ENCODE measurements at regions not wholly inside any gene's neighbourhood (a gene's known extent, or its start where the extent isn't known, plus 50 kb on each side); places are given as distances from the start of the nearest gene placed in this dataset.

DNA sequence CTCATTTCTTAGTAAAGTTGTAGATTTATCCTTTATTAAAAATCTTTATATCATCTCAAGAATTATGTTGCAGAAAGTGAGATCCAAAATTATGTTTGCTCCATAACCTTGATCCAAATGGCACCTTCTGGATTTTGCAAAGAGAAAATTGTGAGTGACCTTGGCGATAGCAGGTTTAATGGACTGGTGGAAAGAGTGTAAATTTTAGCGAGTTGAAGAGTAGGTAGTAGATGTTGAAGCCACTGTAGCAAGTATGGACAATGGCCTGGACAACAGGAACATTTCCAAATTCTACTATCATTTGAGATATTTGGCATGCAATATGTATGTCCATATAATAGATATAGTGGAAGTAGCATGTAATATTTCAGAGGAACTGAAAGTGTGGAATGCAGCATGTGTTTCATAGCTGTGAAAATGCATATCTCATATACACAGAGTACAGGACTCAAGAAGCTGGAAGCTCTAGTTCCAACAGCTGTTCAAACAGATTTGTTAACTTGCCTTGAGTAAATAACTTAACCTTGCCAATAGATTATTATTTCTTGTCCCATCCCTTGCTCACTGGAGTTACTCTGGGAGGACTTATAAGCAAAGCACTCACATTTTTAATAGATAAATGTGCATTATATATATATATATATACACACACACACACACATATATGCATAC is 152.5 kb upstream of the TLL1 start:
- Histone ChIP-seq H2AFZ (ENCODE audit: low read length) (no peak overlapping the region), H3K9me3 (ENCODE audit: low read length) (no peaks in the 10 kb centered on the region), H3K79me2 (ENCODE audit: insufficient read depth, low read length) (no peaks in the 10 kb centered on the region), H3K27me3 (ENCODE audit: control insufficient read depth in 1 of 2, insufficient read depth in 2 of 2, low read length in 2 of 2) (no peaks in the 10 kb centered on the region), H3K4me2 (ENCODE audit: low read depth, low read length) (no peak overlapping the region), H3K36me3 (replicated peaks in 1 of 2; ENCODE audit: control insufficient read depth in 1 of 2, insufficient read depth in 2 of 2, low read length in 2 of 2) (no peaks in the 10 kb centered on the region), H3K4me3 (replicated peaks in 1 of 3; ENCODE audit: insufficient read depth in 1 of 3, low read depth in 2 of 3, low read length in 3 of 3) (no peak overlapping the region), H3K4me1 (ENCODE audit: insufficient read depth, low read length) (no peaks in the 10 kb centered on the region), H3K9ac (ENCODE audit: insufficient read depth, low read depth, low read length) (no peak overlapping the region), H4K20me1 (ENCODE audit: insufficient read depth, low read length) (no peaks in the 10 kb centered on the region), H3K27ac (ENCODE audit: extremely low read length, insufficient read depth, low read length) (no peak overlapping the region)
- TF ChIP-seq ZNF33B (CRISPR knock-in tag; IDR thresholded peaks at IDR 0.05) = no peak
- in situ Hi-C loops (cut with HindIII; ENCODE audit: extremely low pct_ligation_motif_present, low pct_unique_long_range_greater_than_20kb) = no loop called here
- no TSS peak for BruUV-seq (replicated peaks)
- FAIRE-seq (no peak), ATAC-seq (no peak), DNase-seq (ENCODE audit: low spot score) (no peak)
- intact Hi-C loops (cut with micrococcal nuclease; ENCODE audit: unreplicated experiment) = no loop called here
- CTCF ChIA-PET (ENCODE audit: low intra/inter-chr PET ratio, low total read pairs) = no interaction called here
- 0% methylated on average over 2 of the region's 2 CpGs for WGBS (ENCODE audit: low lambda C conversion rate)
- POLR2A ChIA-PET = no interaction called here

GRCh38 chr4:165721815-165722214 is 151.2 kb upstream of the TLL1 start:
- no peak for ATAC-seq
- Histone ChIP-seq H2AFZ (ENCODE audit: low read length) (no peak overlapping the region), H3K27ac (ENCODE audit: extremely low read length, insufficient read depth, low read length) (no peak overlapping the region)

More at GRCh38 chr4:165721815-165722214, 151.2 kb upstream of the TLL1 start:
- TF ChIP-seq SNAPC5 (CRISPR knock-in tag; IDR thresholded peaks at IDR 0.05; ENCODE audit: borderline replicate concordance) = no peak
- no peak for TF ChIP-seq GATA4 (IDR thresholded peaks at IDR 0.05; ENCODE audit: borderline replicate concordance, low read depth)
- TF ChIP-seq ZFY (CRISPR knock-in tag; IDR thresholded peaks at IDR 0.05) = no peak
- no peak for TF ChIP-seq ZNF660 (CRISPR knock-in tag; IDR thresholded peaks at IDR 0.05; ENCODE audit: borderline replicate concordance, low read depth)
- no peak for TF ChIP-seq ZNF224 (CRISPR knock-in tag; IDR thresholded peaks at IDR 0.05)
- TF ChIP-seq KDM2A (CRISPR knock-in tag; IDR thresholded peaks at IDR 0.05; ENCODE audit: borderline replicate concordance, low read depth) = no peak
- no peak for TF ChIP-seq FOXJ3 (CRISPR knock-in tag; IDR thresholded peaks at IDR 0.05; ENCODE audit: borderline replicate concordance)
- no peak for TF ChIP-seq ZNF207 (IDR thresholded peaks at IDR 0.05; ENCODE audit: borderline replicate concordance)
- TF ChIP-seq E2F5 (CRISPR knock-in tag; conservative IDR thresholded peaks at IDR 0.05) = no peak
- no peak for TF ChIP-seq U2AF2 (IDR thresholded peaks at IDR 0.05; ENCODE audit: low read depth, low read length)
- no peak for TF ChIP-seq ZKSCAN8 (CRISPR knock-in tag; IDR thresholded peaks at IDR 0.05; ENCODE audit: borderline replicate concordance)
- TF ChIP-seq ZBTB8A (CRISPR knock-in tag; IDR thresholded peaks at IDR 0.05; ENCODE audit: borderline replicate concordance, low read depth) = no peak
- no peak for TF ChIP-seq FOXK1 (CRISPR knock-in tag; IDR thresholded peaks at IDR 0.05; ENCODE audit: borderline replicate concordance, low read depth)
- TF ChIP-seq, protein P1, sequence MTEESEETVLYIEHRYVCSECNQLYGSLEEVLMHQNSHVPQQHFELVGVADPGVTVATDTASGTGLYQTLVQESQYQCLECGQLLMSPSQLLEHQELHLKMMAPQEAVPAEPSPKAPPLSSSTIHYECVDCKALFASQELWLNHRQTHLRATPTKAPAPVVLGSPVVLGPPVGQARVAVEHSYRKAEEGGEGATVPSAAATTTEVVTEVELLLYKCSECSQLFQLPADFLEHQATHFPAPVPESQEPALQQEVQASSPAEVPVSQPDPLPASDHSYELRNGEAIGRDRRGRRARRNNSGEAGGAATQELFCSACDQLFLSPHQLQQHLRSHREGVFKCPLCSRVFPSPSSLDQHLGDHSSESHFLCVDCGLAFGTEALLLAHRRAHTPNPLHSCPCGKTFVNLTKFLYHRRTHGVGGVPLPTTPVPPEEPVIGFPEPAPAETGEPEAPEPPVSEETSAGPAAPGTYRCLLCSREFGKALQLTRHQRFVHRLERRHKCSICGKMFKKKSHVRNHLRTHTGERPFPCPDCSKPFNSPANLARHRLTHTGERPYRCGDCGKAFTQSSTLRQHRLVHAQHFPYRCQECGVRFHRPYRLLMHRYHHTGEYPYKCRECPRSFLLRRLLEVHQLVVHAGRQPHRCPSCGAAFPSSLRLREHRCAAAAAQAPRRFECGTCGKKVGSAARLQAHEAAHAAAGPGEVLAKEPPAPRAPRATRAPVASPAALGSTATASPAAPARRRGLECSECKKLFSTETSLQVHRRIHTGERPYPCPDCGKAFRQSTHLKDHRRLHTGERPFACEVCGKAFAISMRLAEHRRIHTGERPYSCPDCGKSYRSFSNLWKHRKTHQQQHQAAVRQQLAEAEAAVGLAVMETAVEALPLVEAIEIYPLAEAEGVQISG (CRISPR knock-in tag; IDR thresholded peaks at IDR 0.05) = no peak
- TF ChIP-seq SRSF4 (IDR thresholded peaks at IDR 0.05; ENCODE audit: low read depth, low read length, poor library complexity, severe bottlenecking) = no peak
- no peak for DNase-seq (ENCODE audit: low spot score)
- Histone ChIP-seq H4K20me1 (ENCODE audit: insufficient read depth, low read length) (no peaks in the 10 kb centered on the region), H3K36me3 (replicated peaks in 1 of 2; ENCODE audit: control insufficient read depth in 1 of 2, insufficient read depth in 2 of 2, low read length in 2 of 2) (no peaks in the 10 kb centered on the region), H3K27me3 (ENCODE audit: control insufficient read depth in 1 of 2, insufficient read depth in 2 of 2, low read length in 2 of 2) (no peaks in the 10 kb centered on the region), H3K4me2 (ENCODE audit: low read depth, low read length) (no peak overlapping the region), H3K4me3 (replicated peaks in 1 of 3; ENCODE audit: insufficient read depth in 1 of 3, low read depth in 2 of 3, low read length in 3 of 3) (no peak overlapping the region), H3K9ac (ENCODE audit: insufficient read depth, low read depth, low read length) (no peak overlapping the region), H3K9me3 (ENCODE audit: low read length) (no peaks in the 10 kb centered on the region), H3K4me1 (ENCODE audit: insufficient read depth, low read length) (no peaks in the 10 kb centered on the region), H3K79me2 (ENCODE audit: insufficient read depth, low read length) (no peaks in the 10 kb centered on the region)
- intact Hi-C loops (cut with micrococcal nuclease; ENCODE audit: unreplicated experiment) = no loop called here
- no peak for FAIRE-seq
- CTCF ChIA-PET (ENCODE audit: low intra/inter-chr PET ratio, low total read pairs) = no interaction called here
- BruUV-seq (replicated peaks) = no TSS peak
- in situ Hi-C loops (cut with HindIII; ENCODE audit: extremely low pct_ligation_motif_present, low pct_unique_long_range_greater_than_20kb) = no loop called here
- POLR2A ChIA-PET = no interaction called here
- WGBS (ENCODE audit: low lambda C conversion rate) = 28% methylated on average over 4 of the region's 4 CpGs
